ENCODE measurements at regions not wholly inside any gene's neighbourhood (a gene's known extent, or its start where the extent isn't known, plus 50 kb on each side); places are given as distances from the start of the nearest gene placed in this dataset.

GRCh38 chr11:82234256-82234655 is 499.4 kb downstream of the FAM181B start:
- Histone ChIP-seq H3K27me3 (ENCODE audit: control insufficient read depth, insufficient read depth, low read length) (no peaks in the 10 kb centered on the region), H3K36me3 (ENCODE audit: control insufficient read depth, insufficient read depth, low read length) (no peaks in the 10 kb centered on the region), H3K4me3 (ENCODE audit: low read depth, low read length) (no peak overlapping the region)
- TF ChIP-seq, protein P1, sequence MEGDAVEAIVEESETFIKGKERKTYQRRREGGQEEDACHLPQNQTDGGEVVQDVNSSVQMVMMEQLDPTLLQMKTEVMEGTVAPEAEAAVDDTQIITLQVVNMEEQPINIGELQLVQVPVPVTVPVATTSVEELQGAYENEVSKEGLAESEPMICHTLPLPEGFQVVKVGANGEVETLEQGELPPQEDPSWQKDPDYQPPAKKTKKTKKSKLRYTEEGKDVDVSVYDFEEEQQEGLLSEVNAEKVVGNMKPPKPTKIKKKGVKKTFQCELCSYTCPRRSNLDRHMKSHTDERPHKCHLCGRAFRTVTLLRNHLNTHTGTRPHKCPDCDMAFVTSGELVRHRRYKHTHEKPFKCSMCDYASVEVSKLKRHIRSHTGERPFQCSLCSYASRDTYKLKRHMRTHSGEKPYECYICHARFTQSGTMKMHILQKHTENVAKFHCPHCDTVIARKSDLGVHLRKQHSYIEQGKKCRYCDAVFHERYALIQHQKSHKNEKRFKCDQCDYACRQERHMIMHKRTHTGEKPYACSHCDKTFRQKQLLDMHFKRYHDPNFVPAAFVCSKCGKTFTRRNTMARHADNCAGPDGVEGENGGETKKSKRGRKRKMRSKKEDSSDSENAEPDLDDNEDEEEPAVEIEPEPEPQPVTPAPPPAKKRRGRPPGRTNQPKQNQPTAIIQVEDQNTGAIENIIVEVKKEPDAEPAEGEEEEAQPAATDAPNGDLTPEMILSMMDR (IDR thresholded peaks at IDR 0.05; ENCODE audit: insufficient read depth, low read length, severe bottlenecking) = no peak
- DNase-seq (ENCODE audit: low read depth) = no peak
- FAIRE-seq = no peak

- DNase-seq (ENCODE audit: low read depth) = no peak
- no peaks in the 10 kb centered on the region for H3K27me3 ChIP-seq (ENCODE audit: control insufficient read depth, insufficient read depth, low read length)
- FAIRE-seq = no peak
- no peaks in the 10 kb centered on the region for H3K36me3 ChIP-seq (ENCODE audit: control insufficient read depth, insufficient read depth, low read length)
- no peak overlapping the region for H3K4me3 ChIP-seq (ENCODE audit: low read depth, low read length)
- TF ChIP-seq, protein P1 (IDR thresholded peaks at IDR 0.05; ENCODE audit: insufficient read depth, low read length, severe bottlenecking) = no peak
Measured at GRCh38 chr11:82233201-82233600, 500.5 kb downstream of the FAM181B start.

GRCh38 chr11:82229341-82229740 is 504.3 kb downstream of the FAM181B start:
- TF ChIP-seq, protein P1 (IDR thresholded peaks at IDR 0.05; ENCODE audit: insufficient read depth, low read length, severe bottlenecking) = peak; percentile 23
- H3K36me3 ChIP-seq (ENCODE audit: control insufficient read depth, insufficient read depth, low read length) = no peaks in the 10 kb centered on the region
- DNase-seq (ENCODE audit: low read depth) = peak; percentile 20
- no peak overlapping the region for H3K4me3 ChIP-seq (ENCODE audit: low read depth, low read length)
- FAIRE-seq = no peak
- H3K27me3 ChIP-seq (ENCODE audit: control insufficient read depth, insufficient read depth, low read length) = no peaks in the 10 kb centered on the region

DNA sequence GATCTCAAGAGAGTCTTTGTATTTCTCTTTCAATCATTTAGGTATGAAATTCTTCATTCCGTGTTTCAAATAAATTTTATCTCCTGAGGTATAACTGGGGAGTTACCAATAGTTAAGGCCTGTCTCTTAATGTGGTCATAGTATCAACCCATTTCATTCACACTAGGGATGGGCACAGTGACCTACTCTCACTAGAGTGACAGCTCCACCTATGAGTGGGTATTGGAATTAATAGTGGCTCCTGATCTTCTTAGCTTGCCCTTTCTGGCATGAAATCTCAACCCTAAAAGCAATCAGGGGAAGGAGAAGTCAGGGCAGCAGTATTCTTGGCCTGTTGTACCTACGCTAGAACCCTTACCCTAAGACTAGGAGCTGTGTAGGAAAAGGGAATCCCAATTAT is 507.7 kb downstream of the FAM181B start:
- no peaks in the 10 kb centered on the region for H3K36me3 ChIP-seq (ENCODE audit: control insufficient read depth, insufficient read depth, low read length)
- no peak for DNase-seq (ENCODE audit: low read depth)
- no peak for FAIRE-seq
- H3K27me3 ChIP-seq (ENCODE audit: control insufficient read depth, insufficient read depth, low read length) = no peaks in the 10 kb centered on the region
- TF ChIP-seq, protein P1 (IDR thresholded peaks at IDR 0.05; ENCODE audit: insufficient read depth, low read length, severe bottlenecking) = no peak
- H3K4me3 ChIP-seq (ENCODE audit: low read depth, low read length) = no peak overlapping the region

DNA sequence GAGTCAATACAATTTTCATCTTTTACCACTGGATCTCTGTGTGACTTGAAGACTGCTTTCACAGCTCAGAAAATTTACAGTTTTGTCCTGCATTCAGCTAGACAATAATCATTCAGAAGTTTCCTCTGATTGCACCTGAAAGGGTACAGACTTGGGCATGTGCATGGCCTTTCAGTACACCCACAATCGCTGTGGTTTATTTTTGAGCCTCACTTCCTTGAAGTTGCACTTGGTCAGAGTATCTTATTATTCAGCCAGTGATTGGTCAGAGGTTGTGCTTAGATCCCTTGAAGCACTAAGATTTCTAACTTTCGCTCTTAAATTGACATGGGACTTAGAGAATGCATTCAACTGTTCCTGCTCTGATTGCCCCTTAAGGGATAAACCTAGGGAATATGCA is 508.2 kb downstream of the FAM181B start:
- no peaks in the 10 kb centered on the region for H3K36me3 ChIP-seq (ENCODE audit: control insufficient read depth, insufficient read depth, low read length)
- FAIRE-seq (no peak), DNase-seq (ENCODE audit: low read depth) (no peak)
- TF ChIP-seq, protein P1 (IDR thresholded peaks at IDR 0.05; ENCODE audit: insufficient read depth, low read length, severe bottlenecking) = no peak
- no peaks in the 10 kb centered on the region for H3K27me3 ChIP-seq (ENCODE audit: control insufficient read depth, insufficient read depth, low read length)
- no peak overlapping the region for H3K4me3 ChIP-seq (ENCODE audit: low read depth, low read length)

DNA sequence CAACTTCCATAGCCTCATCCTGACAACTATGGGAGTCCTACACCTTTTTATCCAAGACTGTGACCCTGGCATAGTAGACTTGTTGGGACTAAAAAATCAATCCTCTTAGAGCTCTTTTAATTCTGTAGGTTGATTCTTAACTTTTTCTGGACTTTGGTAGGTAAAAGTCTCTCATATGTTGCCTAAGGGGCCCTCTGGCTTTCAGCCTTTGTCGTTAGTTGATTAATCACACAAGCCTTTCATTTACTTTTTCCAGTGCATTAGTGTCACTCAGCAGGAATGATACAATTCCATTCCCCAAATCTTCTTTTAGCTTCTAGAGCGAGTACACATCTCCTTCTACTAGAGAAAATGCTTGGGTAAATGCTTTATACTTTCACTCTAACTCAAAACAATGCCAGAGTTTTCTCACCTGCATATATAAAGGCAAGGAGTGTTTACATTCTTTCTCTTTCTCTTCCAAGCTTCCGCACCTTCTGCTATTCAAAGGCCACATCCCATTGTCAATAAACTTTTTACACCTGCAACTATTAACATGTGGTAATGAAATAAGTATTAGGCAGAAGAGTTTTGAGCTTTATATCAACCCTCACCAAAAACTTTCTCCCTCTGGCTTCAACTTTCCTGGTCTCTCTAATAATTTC is 516.6 kb downstream of the FAM181B start:
- H3K36me3 ChIP-seq (ENCODE audit: control insufficient read depth, insufficient read depth, low read length) = no peaks in the 10 kb centered on the region
- TF ChIP-seq, protein P1 (IDR thresholded peaks at IDR 0.05; ENCODE audit: insufficient read depth, low read length, severe bottlenecking) = no peak
- H3K27me3 ChIP-seq (ENCODE audit: control insufficient read depth, insufficient read depth, low read length) = no peaks in the 10 kb centered on the region
- DNase-seq (ENCODE audit: low read depth) (no peak), FAIRE-seq (no peak)
- no peak overlapping the region for H3K4me3 ChIP-seq (ENCODE audit: low read depth, low read length)
